IPS-NIHi11 (cell line): ENCODE measurements at regions not wholly inside any gene's neighbourhood (a gene's known extent, or its start where the extent isn't known, plus 50 kb on each side); places are given as distances from the start of the nearest gene placed in this dataset.
A peak's percentile ranks its signal among the peaks of the same experiment; 100 is the strongest.
"Not testable (repeated sequence)": the region's sequence is repeated elsewhere in the genome, so short reads cannot be mapped to it uniquely, and the experiment has no call there.

Source experiments
- DNase-seq: peaks from one replicate; pipeline ENCODE4 v3.0.0; 2012; ENCODE audit warnings: mixed read lengths, low spot score

- DNase-seq, result peak; percentile 55
Measured at GRCh38 chr12:111154147-111154834, 214.6 kb downstream of the PHETA1 start.

DNA sequence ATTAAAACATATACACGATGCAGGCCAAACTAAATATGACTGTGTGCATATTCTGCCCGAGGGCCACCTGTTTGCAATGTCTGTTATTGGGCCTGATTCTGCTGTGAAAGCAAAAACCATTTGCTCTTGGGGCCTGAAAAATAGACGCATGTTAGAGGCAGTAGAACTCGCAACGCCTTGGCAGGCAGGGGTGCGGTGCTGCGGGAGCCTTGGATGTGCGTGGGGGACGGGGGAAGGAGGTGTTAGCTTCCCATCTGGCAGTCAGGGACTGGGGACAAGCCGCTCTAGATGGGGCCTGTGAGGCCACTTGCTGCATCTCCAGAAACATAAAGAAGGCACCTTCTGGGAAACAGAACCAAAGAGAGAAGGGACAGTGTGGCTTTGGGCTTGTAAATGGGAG lies 216.3 kb downstream of the PHETA1 start:
- DNase-seq, result no peak

GRCh38 chr12:111150921-111151840 lies 217.7 kb downstream of the PHETA1 start:
- DNase-seq, result no peak

GRCh38 chr12:111150360-111150759 lies 218.5 kb downstream of the PHETA1 start:
- no peak for DNase-seq

- DNase-seq, result no peak
Measured at GRCh38 chr12:111149299-111149698, 219.6 kb downstream of the PHETA1 start.

- DNase-seq, result no peak
Measured at GRCh38 chr12:111148005-111148404, 220.9 kb downstream of the PHETA1 start.

DNA sequence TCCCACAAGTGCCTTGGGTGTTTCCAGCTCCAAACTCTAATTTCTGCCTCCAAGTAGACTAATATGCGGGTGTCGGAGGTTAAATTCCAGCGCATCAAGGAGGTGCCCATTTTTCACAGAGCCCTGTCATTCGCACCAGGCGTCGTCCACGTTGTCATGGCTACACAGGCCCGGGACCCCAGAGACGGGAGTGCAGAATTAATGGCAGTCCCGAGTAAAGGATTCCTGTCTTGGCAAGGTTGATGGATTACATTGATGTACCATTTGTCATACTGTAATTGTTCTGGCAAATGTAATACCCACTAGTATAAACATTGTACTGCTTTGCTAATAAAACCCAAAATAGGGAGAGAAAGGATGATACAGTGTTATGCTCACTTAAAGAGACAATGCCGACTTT lies 222.9 kb upstream of the MYL2 start:
- no peak for DNase-seq

DNA sequence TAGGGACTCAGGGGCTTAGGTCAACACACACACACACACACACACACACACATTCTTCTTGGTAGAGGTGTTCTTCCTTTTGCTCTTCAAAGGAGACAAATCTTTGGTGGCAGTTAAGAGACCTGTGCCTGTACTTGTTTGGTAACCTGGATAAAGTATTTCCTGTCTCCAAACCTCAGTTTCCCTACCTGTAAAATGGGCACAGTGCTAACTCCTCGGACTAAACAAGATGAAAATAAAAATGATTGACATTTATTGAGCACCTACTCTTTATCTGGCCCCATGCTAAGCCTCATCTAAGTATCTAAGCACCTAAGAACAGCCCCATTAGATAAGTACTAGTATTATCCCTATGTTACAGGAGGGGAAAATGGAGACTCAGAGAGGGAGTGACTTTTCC lies 220.8 kb upstream of the MYL2 start:
- no peak for DNase-seq

GRCh38 chr12:111138016-111138415 lies 217.6 kb upstream of the MYL2 start:
- DNase-seq, result no peak

- no peak for DNase-seq
Measured at GRCh38 chr12:111135293-111135832, 215.0 kb upstream of the MYL2 start.

DNA sequence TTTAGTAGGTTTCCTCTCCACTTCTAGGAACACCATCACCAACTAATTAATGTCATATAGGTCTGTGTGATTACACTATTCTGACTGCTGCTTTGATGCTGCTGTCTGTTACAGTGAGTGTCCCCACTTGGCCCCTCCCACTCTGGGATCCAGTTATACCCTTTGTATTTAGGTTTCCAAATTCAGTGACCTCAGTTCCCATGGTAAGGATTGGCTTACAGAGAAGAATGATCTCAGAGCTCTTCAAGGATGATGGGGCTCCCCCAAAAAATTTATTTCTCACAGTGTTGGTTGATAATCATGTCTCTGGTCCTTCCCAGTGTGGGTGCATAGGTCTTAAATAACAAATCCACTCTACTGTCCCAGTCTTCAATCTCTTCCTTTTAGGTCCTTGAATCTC lies 210.0 kb upstream of the MYL2 start:
- DNase-seq, result no peak

DNA sequence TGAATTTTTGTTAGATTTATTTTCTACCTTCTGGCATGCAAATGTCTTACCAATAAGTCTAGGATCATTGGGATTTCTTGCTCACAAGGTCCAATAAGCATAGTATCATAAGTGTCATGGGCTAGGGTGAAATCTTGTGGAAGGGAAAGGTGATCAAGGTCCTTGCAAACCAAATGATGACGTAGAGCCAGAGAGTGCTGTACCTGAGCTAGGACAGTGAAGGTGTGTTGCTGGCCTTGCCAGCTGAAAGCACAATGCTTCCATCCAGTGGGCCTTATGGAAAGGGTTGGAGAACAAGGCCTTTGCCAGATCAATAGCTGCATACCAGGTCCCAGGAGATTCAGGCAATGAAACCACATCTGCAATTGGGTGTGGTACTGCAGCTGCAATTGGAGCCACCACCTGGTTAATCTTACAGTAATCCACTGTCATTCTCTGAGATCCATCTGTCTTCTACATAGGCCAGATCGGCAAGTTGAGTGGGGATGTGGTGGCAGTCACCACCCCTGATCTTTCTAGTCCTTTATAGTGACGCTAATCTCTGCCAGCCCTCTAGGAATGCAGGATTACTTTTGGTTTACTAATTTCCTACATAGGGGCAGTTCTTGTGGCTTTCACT lies 208.9 kb upstream of the MYL2 start:
- no peak for DNase-seq

GRCh38 chr12:111126331-111126730 lies 206.0 kb upstream of the MYL2 start:
- no peak for DNase-seq

GRCh38 chr12:111124183-111124582 lies 203.8 kb upstream of the MYL2 start:
- no peak for DNase-seq

DNA sequence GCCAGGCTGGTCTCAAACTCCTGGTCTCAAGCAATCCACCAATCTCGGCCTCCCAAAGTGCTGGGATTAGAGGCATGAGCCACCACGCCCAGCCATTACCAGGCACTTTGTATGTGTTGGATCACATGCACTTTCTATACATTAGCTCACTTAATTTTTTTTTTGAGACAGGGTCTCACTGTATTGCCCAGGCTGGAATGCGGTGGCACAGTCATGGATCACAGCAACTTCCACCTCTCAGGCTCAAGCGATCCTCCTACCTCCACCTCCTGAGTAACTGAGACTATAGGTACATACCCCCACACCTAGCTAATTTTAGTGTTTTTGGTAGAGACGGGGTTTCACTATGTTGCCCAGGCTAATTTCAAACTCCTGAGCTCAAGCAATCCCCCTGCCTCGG lies 203.0 kb upstream of the MYL2 start:
- no peak for DNase-seq

DNA sequence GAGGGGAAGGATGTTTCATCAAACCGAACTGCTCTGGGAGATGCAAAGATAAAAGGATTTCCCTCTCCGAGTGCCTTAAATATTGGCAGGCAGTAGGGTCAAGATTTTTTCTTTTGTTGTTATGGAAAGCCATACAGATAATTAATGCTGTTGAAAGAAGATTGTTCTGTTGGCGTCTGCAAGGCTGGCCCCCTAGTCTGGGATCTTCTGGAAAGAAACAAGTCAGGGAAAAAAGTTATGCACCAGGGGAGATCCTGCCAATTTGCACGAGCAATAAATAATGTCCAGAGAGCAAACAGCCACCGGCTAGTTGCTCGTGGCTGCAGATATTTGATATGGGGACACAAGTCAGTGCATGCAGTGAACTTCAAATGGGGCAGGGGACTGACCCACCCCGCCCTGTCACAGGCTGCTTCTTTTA lies 202.1 kb upstream of the MYL2 start:
- no peak for DNase-seq

DNA sequence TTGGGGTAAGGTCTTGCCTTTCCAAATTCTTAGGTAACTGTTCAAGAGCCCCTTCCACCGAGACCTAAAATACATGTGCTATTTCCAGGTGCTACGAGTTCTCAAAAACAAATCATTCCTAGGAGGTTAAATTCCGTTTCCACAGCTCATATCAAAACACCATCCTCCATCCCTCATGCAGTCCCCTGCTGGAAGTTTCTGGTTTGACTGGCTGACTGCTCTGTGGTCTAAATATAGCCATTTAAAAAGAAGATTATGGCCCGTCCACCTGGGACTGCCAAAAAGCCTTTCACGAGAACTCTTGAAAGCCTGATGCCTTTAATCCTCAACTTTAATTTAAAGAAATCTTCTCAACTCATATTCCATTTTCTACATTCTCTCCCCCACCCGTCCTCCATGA lies 201.5 kb upstream of the MYL2 start:
- peak; percentile 39 for DNase-seq

GRCh38 chr12:111120578-111120977 lies 200.2 kb upstream of the MYL2 start:
- no peak for DNase-seq

DNA sequence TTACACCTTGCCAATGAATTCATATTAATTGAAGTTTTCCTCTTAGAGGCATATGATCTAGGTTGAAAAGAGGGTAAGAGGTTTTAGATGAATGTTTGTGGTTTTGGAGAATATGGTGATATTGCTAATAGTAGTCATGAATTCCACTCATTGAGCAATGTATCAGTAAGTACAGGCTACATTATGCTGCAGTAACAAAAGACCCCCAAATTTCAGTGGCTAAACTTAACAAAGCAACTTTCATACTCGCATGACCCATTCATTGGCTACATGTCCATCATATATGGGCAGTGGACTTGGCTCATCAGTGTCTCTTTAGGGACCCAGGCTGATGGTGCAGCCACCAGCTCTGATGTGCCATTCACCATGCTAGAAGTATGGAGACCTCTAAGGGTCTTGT lies 196.6 kb upstream of the MYL2 start:
- DNase-seq, result no peak

DNA sequence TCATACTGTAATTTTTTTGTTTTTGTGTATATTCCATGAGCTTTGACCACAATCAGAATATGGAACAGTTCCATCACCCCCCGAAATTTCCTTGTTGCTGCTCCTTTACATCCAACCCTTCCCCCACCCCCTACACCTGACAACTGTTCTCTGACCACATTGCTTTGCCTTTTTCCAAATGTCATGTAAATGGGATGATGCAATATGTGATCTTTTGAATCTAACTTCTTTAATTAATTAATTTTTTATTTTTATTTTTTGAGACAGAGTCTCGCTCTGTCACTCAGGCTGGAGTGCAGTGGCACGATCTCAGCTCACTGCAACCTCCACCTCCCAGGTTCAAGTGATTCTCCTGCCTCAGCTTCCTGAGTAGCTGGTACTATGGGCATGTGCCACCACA lies 192.9 kb upstream of the MYL2 start:
- not testable (repeated sequence) for DNase-seq

DNA sequence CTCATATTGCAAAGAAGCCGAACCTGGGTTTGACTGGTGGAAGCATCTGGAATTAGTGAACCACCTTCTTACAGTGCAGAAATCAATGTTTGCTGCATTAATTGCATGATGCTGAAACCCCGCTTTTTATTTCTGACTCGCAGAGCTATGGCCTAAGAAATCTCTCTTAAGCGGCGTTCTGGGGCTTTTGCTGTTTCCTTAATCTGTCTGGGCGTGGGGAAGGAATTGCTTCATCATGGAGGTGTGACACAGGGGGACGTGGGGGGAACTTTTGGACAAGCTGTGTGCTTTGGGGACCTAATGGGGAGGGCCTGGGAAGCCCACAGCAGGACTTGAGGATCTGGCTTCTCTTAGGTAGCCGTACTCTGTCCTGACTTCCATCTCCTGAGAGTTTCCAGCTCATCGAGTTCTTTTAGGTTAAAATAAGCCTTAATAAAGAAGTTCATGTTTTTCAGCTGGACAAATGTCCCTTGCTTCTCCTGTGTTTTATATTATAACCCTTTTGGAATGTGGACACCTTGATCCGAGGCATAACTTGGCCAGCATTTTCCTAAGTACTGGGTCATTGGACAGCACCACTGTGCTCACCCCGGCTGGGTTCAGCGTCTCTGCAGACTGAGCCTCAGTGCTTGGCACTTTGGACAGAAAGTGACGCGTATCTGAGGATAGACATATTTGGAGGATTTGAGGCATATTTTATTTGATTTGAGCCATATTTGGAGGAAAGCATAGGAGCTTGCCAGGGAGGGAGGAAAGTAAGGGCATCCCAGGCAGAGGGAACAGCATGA lies 192.1 kb upstream of the MYL2 start:
- no peak for DNase-seq

DNA sequence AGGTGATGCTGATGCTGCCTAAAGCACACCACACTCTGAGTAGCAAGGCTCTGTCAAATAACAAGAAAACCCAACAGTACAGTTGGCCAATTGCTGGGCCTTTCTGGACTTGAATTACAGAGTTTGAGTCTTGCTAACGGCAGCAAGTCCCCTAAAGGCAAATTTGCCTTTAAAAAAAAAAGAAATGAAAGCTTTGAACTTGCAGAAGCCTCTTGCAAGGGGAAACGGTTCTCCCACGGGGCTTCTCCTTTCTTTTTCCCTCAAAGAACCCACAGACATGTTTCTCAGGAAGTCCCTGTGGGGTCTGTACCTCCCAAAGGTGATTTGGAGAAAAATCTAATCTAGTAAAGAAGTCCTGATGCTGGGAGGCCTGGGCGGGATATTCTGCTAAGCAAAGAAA lies 191.3 kb upstream of the MYL2 start:
- no peak for DNase-seq
